Esophagus squamous epithelium (tissue), 4 donors: ENCODE measurements at regions not wholly inside any gene's neighbourhood (a gene's known extent, or its start where the extent isn't known, plus 50 kb on each side); places are given as distances from the start of the nearest gene placed in this dataset.

ENCODE experiments used
- CTCF ChIP-seq, 6 experiments: fragments of 450-650 bp in 4 of 6; fragments of 200-600 bp in 2 of 6; sonication (generic) in 2 of 6; IDR thresholded peaks; one replicate each; pipeline ENCODE4 v1.5.1; 2016 to 2019; ENCODE audit warnings: antibody characterized with exemption in 6 of 6, mild to moderate bottlenecking in 4 of 6, moderate library complexity in 4 of 6
- POLR2A ChIP-seq, 4 donors: fragments of 450-650 bp; IDR thresholded peaks; one replicate each; pipeline ENCODE4 v1.6.1; 2017; ENCODE audit warnings: antibody characterized with exemption in 4 of 4, mild to moderate bottlenecking in 4 of 4, moderate library complexity in 3 of 4

GRCh38 chr12:63206909-63207308 lies 55.9 kb upstream of the AVPR1A start:
- no peak for TF ChIP-seq CTCF (IDR thresholded peaks at IDR 0.05)
- no peak for TF ChIP-seq POLR2A (IDR thresholded peaks at IDR 0.05)
